H1 (cell line): ENCODE measurements at regions not wholly inside any gene's neighbourhood (a gene's known extent, or its start where the extent isn't known, plus 50 kb on each side); places are given as distances from the start of the nearest gene placed in this dataset.

Experiments used
- BCL11A ChIP-seq, 2 experiments: IDR thresholded peaks; one replicate each; pipeline ENCODE4 v1.6.1; 2011; ENCODE audit warnings: low read depth in 2 of 2, low read length in 2 of 2, mild to moderate bottlenecking in 2 of 2
- CBX8 ChIP-seq: fragments of 300-800, 300-1000 bp; sonication (generic); IDR thresholded peaks from 2 replicates; pipeline ENCODE4 v1.7.1; 2016; ENCODE audit warnings: low read depth, low read length, borderline replicate concordance
- EZH2 ChIP-seq: fragments of 200-600 bp; sonication (generic); IDR thresholded peaks from 2 replicates; pipeline ENCODE4 v1.7.1; 2012; ENCODE audit warnings: low read depth, mild to moderate bottlenecking, moderate library complexity, low read length, inconsistent platforms; ENCODE audit not compliant: severe bottlenecking
- POLR2AphosphoS5 ChIP-seq: IDR thresholded peaks from 2 replicates; pipeline ENCODE4 v1.6.1; 2011; ENCODE audit warnings: low read depth, low read length
- RBBP5 ChIP-seq: IDR thresholded peaks from 2 replicates; pipeline ENCODE4 v1.7.1; 2012; ENCODE audit warnings: low read depth, mild to moderate bottlenecking, inconsistent platforms, low read length, moderate library complexity, borderline replicate concordance
- RNF2 ChIP-seq: fragments of 200-900, 300-1000 bp; sonication (generic); IDR thresholded peaks from 2 replicates; pipeline ENCODE4 v1.7.1; 2016; ENCODE audit warnings: borderline replicate concordance, low read depth, mild to moderate bottlenecking, antibody characterized with exemption, low read length; ENCODE audit not compliant: poor library complexity, severe bottlenecking; ENCODE audit errors: missing control alignments
- TAF7 ChIP-seq: optimal IDR thresholded peaks from 2 replicates; pipeline ENCODE3; 2011; ENCODE audit warnings: low read depth, mild to moderate bottlenecking, inconsistent platforms, low read length, moderate library complexity, borderline replicate concordance

DNA sequence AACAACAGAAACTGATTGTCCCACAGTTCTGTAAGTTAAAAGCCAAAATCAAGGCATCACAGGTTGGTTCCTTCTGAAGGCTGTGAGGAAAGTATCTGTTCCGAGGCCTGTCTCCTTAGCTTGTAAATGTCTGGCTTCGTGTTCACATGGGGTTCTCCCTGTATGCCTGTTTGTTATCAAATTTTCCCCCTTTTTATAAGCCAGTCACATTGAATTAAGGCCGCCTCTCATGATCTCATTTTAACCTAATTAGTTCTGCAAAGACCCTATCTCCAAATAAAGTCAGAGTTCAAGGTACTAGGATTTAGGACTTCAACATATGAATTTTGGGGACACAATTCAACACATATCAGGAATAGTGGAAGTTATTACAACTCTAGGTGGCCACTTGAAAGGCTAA is 331.5 kb downstream of the PIK3R1 start (continued):
- no peak for TF ChIP-seq RNF2
- no peak for TF ChIP-seq TAF7
- no peak for TF ChIP-seq BCL11A (IDR thresholded peaks at IDR 0.05; ENCODE audit: low read depth in 2 of 2, low read length in 2 of 2)
- no peak for TF ChIP-seq RBBP5
- no peak for TF ChIP-seq CBX8
- no peak for TF ChIP-seq POLR2AphosphoS5
- TF ChIP-seq EZH2: no peak
